IPS-15b (cell line): ENCODE measurements at regions not wholly inside any gene's neighbourhood (a gene's known extent, or its start where the extent isn't known, plus 50 kb on each side); places are given as distances from the start of the nearest gene placed in this dataset.
"Not testable (repeated sequence)": the region's sequence is repeated elsewhere in the genome, so short reads cannot be mapped to it uniquely, and the experiment has no call there.

Source experiments
- H3K27me3 ChIP-seq: one replicate; pipeline ENCODE4 v1.6.1; 2013; ENCODE audit warnings: low read length; ENCODE audit not compliant: control insufficient read depth, insufficient read depth
- H3K36me3 ChIP-seq: one replicate; pipeline ENCODE4 v1.6.1; 2013; ENCODE audit warnings: low read length; ENCODE audit not compliant: control insufficient read depth, insufficient read depth
- H3K4me1 ChIP-seq: one replicate; pipeline ENCODE4 v1.6.1; 2013; ENCODE audit warnings: mild to moderate bottlenecking, low read length; ENCODE audit not compliant: control insufficient read depth, insufficient read depth
- H3K4me3 ChIP-seq: one replicate; pipeline ENCODE4 v1.5.1; 2013; ENCODE audit warnings: low read depth, low read length
- H3K9ac ChIP-seq: one replicate; pipeline ENCODE4 v1.6.1; 2013; ENCODE audit warnings: low read depth, mild to moderate bottlenecking, low read length
- H3K9me3 ChIP-seq: one replicate; pipeline ENCODE4 v1.6.1; 2013; ENCODE audit warnings: mild to moderate bottlenecking, low read length; ENCODE audit not compliant: control insufficient read depth, insufficient read depth

DNA sequence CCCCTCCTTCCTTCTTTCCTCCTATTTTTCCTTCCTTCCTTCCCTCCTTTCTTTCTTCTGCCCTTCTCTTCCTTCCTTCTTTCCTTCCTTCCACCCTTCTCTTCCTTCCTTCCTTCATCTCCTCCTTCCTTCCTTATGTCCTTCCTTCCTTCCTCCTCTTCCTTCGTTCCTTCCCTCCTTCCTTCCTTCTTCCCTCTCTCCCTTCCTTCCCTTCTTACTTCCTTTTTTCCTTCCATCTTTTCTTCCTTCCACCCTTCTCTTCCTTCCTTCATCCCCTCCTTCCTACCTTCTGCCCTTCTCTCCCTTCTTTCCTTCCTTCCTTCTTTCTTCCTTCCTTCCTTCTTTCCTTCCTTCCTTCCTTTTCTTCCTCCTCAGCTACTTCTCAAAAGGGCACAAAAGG lies 287.3 kb upstream of the ZNF507 start:
- Histone ChIP-seq H3K27me3 (no peaks in the 10 kb centered on the region), H3K9me3 (no peaks in the 10 kb centered on the region), H3K4me1 (no peaks in the 10 kb centered on the region), H3K4me3 (no peak overlapping the region), H3K36me3 (no peaks in the 10 kb centered on the region), H3K9ac (no peak overlapping the region)

DNA sequence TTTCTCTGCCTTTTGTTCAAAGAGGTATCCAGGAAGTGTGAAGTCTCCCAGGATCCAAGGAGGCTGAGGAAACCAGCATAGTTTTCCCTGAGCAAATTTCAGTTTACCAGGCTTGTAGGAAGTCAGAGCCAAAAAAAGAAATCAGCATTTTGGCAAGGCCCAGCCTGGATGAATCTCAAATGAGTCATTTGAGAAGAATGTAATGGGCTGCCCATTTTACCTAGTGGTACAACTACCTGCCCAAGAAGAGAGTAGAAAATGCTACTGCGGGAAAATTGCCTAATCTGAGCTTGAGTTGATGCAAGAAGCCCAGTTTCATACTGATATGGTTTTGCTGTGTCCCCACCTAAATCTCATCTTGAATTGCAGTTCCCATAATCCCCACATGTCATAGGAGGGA lies 284.1 kb upstream of the ZNF507 start:
- Histone ChIP-seq H3K9ac (no peak overlapping the region), H3K4me1 (no peaks in the 10 kb centered on the region), H3K4me3 (no peak overlapping the region), H3K27me3 (no peaks in the 10 kb centered on the region), H3K9me3 (no peaks in the 10 kb centered on the region), H3K36me3 (no peaks in the 10 kb centered on the region)

GRCh38 chr19:32063601-32064000 lies 281.8 kb upstream of the ZNF507 start:
- no peaks in the 10 kb centered on the region for H3K9me3 ChIP-seq
- H3K9ac ChIP-seq = no peak overlapping the region
- no peak overlapping the region for H3K4me3 ChIP-seq
- H3K27me3 ChIP-seq = no peaks in the 10 kb centered on the region
- no peaks in the 10 kb centered on the region for H3K36me3 ChIP-seq
- no peaks in the 10 kb centered on the region for H3K4me1 ChIP-seq

DNA sequence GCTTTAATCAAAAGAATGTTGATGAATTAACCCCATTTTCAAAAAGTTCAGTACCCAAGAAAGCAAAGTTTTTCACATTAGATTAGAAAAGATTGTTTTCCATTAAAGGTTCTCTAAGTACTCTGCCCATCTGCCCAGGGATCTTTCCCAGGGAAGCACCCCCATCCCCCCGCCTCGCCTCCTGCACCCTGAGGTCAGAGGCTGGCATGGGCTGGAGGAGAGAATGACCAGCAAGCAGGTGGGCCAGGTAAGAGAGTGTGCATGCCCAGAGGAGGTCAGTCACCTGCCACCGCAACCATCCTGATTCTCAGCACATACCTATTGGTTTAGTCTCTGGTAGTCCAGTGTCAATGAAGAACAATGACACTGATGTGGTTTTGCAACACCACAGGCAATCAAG lies 279.4 kb upstream of the ZNF507 start:
- Histone ChIP-seq H3K27me3 (no peaks in the 10 kb centered on the region), H3K36me3 (no peaks in the 10 kb centered on the region), H3K4me3 (no peak overlapping the region), H3K9me3 (no peaks in the 10 kb centered on the region), H3K4me1 (no peaks in the 10 kb centered on the region), H3K9ac (no peak overlapping the region)

- Histone ChIP-seq H3K36me3 (no peaks in the 10 kb centered on the region), H3K4me3 (no peak overlapping the region), H3K27me3 (no peaks in the 10 kb centered on the region), H3K9me3 (no peaks in the 10 kb centered on the region), H3K9ac (no peak overlapping the region), H3K4me1 (no peaks in the 10 kb centered on the region)
Observed at GRCh38 chr19:32067685-32068084, 277.7 kb upstream of the ZNF507 start.

DNA sequence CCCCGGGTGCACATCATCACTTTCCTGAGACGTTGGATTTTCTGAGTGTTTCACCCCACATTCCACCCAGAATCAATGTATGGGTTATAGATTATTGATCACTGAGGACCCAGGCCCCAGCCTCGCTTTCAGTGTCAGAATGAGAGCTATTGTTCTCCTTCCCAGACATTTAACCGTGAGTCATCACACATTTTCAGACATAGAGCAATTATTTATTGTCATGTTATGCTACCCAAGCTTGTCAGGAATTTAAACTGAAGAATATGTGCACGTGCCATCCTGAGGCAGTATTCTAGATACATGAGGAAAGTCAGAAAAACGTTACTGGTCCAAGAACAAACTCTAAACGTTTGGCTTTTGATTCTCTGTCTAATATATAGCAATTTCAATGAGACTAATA lies 276.6 kb upstream of the ZNF507 start:
- H3K36me3 ChIP-seq = no peaks in the 10 kb centered on the region
- no peaks in the 10 kb centered on the region for H3K9me3 ChIP-seq
- H3K4me3 ChIP-seq = no peak overlapping the region
- H3K4me1 ChIP-seq = no peaks in the 10 kb centered on the region
- H3K27me3 ChIP-seq = no peaks in the 10 kb centered on the region
- no peak overlapping the region for H3K9ac ChIP-seq

DNA sequence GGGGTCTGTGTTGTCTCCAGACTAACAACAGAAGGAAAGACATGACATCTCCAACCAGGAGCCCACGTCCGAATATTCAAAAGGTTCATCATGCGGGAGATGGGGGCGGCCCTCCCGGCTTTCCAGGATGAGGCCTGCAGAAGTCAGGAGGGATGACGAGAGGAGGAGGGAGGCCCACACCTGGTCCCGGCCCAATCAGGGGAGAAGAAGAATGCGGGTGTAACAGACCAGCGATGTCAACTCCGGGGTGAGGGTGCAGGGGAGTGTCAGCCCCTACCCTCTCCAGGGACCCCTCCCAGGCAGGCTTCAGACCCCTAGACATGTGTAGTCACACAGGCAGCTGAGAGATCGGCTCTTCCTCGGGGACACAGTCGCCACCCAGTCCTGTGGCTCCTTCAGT lies 275.3 kb upstream of the ZNF507 start:
- Histone ChIP-seq H3K4me3 (no peak overlapping the region), H3K36me3 (no peaks in the 10 kb centered on the region), H3K27me3 (no peaks in the 10 kb centered on the region), H3K9ac (no peak overlapping the region), H3K4me1 (no peaks in the 10 kb centered on the region), H3K9me3 (no peaks in the 10 kb centered on the region)

GRCh38 chr19:32082028-32082427 lies 263.4 kb upstream of the ZNF507 start:
- H3K27me3 ChIP-seq = no peaks in the 10 kb centered on the region
- H3K9me3 ChIP-seq = no peaks in the 10 kb centered on the region
- no peaks in the 10 kb centered on the region for H3K36me3 ChIP-seq
- H3K4me1 ChIP-seq = no peaks in the 10 kb centered on the region
- H3K9ac ChIP-seq = no peak overlapping the region
- H3K4me3 ChIP-seq = no peak overlapping the region

DNA sequence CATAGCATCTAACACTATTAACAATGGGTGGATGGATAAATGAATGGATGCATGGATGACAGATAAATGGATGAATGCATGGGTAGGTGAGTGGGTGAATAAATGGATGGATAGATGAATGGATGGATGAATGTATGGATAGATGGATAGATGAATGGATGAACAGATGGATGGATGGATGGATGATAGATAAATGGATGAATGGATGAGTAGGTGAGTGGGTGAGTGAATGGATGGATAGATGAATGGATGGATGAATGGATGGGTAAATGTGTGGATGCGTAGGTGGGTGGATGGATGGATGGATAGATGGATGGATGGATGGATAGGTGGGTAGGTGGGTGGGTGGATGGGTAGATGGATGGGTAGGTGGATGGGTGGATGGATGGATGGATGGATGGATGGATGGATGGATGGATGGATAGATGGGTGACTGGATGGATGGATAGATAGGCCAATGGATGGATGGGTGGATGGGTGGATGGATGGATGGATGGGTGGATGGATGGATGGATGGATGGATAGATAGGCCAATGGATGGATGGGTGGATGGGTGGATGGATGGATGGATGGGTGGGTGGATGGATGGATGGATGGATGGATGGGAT lies 260.6 kb upstream of the ZNF507 start:
- H3K9ac ChIP-seq, H3K4me1 ChIP-seq, H3K27me3 ChIP-seq, H3K4me3 ChIP-seq, H3K9me3 ChIP-seq, H3K36me3 ChIP-seq: not testable (repeated sequence)

DNA sequence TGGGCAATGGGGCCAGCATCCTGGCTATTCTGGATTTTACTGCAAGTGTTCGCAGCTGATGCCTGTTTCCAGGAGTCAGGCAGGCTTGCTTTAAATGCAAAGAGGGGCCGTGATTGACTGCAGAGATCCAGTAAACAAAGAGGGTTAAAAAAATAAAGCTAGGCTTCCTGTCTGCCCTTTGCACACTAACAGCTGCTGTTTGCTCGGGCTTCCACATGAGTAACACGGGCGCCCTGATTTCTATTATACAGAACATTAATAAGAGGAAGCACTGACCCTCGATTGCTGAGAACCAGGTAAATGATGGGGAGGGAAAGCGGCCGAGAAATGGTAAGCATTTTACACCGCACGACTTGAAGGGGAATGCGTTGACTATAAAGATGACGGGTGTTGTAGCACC lies 254.2 kb upstream of the ZNF507 start:
- no peaks in the 10 kb centered on the region for H3K36me3 ChIP-seq
- H3K4me3 ChIP-seq = no peak overlapping the region
- H3K9ac ChIP-seq = no peak overlapping the region
- no peaks in the 10 kb centered on the region for H3K9me3 ChIP-seq
- H3K4me1 ChIP-seq = no peaks in the 10 kb centered on the region
- H3K27me3 ChIP-seq = no peaks in the 10 kb centered on the region

DNA sequence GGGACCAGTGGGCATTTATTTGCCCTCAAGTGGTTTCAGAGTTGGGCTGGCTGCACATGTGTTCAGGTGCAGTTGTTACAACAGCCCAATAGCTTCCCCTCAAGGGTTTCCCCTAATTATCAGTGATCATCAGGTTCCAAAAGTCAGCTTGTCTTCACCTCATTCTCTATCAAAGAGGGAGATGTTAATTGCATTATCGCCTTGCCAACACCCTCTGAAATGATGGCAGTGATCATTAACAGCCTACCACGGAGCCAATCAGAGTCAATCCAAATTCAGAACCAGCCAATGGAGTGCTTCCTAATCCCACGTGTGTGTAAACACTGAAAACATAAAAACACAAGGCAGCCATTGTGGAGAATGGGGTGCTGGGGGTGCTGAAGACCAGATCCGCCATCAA lies 248.4 kb upstream of the ZNF507 start:
- H3K36me3 ChIP-seq = no peaks in the 10 kb centered on the region
- no peak overlapping the region for H3K4me3 ChIP-seq
- peaks cover 3% of the 10 kb centered on the region for H3K9me3 ChIP-seq
- H3K27me3 ChIP-seq = no peaks in the 10 kb centered on the region
- H3K9ac ChIP-seq = no peak overlapping the region
- H3K4me1 ChIP-seq = peaks cover 3% of the 10 kb centered on the region

DNA sequence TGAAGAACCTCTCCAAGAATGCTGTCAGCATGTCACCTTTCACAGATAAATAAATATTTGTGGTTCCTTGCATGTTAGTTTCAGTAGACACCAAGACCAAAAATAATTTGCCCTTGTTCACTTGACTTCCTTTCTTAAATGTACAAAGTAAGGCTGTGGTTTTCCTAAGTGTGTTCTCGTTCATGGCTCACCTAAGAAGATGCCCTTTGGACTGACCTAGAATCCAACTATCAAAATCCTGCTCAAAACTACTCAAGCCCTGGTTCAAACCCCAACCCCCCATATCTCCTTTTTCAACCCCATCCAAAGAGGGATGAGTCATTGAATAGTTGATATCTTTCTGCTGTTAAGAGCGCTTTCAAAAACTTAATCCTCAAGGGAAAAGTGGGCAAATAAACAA lies 247.8 kb upstream of the ZNF507 start:
- Histone ChIP-seq H3K27me3 (no peaks in the 10 kb centered on the region), H3K9me3 (peaks cover 3% of the 10 kb centered on the region), H3K4me1 (peaks cover 3% of the 10 kb centered on the region), H3K4me3 (no peak overlapping the region), H3K9ac (no peak overlapping the region), H3K36me3 (no peaks in the 10 kb centered on the region)

DNA sequence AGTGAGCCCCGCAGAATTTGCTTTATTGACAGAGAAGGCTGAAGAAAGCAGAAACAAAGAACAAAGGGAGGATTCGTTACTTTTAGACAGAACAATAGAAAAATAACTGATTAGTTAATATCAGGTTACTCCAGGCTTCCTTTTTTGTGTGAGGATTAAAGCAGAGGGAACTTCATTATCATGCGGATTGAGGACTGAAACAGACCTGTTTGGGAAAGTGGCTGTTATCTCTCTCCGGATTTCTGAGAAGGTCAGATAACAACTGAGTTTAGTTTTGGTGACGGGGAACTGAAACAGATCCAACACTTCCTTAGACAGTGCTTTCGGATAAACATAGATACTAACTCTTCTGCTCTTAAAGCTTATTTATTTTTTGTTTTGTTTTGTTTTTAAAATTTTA lies 246.4 kb upstream of the ZNF507 start:
- no peak overlapping the region for H3K9ac ChIP-seq
- H3K27me3 ChIP-seq = no peaks in the 10 kb centered on the region
- H3K4me3 ChIP-seq = no peak overlapping the region
- no peaks in the 10 kb centered on the region for H3K36me3 ChIP-seq
- H3K9me3 ChIP-seq = peaks cover 3% of the 10 kb centered on the region
- peaks cover 3% of the 10 kb centered on the region for H3K4me1 ChIP-seq
